Stimulated activated CD4-positive, alpha-beta T cell treated with anti-CD3 and anti-CD28 coated beads, Interleukin-4, amount 100 ng/mL, for 4 hours (primary cell): ENCODE measurements at regions not wholly inside any gene's neighbourhood (a gene's known extent, or its start where the extent isn't known, plus 50 kb on each side); places are given as distances from the start of the nearest gene placed in this dataset.
"Not testable (repeated sequence)": the region's sequence is repeated elsewhere in the genome, so short reads cannot be mapped to it uniquely, and the experiment has no call there.

Experiments used
- DNase-seq, 2 experiments: peaks; one replicate each; pipeline ENCODE4 v3.0.0-alpha.2; 2020

DNA sequence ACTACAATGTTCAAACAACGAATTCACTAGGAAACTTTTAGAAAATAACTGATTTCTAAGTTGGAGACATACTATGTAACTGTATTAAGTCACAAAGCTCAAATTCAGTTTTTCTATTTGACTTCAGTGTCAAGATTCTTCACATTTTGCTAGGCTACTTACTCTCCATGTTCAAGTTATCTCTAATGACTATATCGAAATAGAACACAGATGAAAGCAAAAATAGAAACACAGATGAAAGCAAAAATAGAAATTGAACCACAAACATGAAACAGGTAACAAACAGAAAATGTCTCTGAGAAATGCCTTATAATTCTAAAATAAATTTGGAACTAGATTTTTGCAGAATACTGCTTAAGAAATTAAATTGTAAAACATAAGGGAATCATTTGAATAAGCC, 113.5 kb downstream of the SPDYE17 start:
- DNase-seq = not testable (repeated sequence)

DNA sequence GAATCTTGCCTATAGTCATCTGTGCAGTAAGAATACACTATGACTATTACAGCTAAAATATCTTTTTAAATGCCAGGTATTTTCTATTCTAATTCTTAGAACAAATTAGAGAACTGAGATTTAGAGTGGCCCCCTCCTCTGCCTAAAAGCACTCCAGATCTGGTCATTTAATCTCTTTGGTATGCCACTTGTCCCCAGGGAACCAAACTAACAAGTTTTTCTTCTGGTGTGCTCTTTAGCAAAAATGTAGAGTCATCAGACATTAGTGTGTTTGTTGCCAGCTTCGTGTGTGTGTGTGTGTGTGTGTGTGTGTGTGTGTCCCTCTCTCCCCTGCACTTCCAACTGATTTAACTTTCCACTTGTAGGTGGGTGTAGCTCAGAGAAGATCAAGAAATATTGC, 117.8 kb downstream of the SPDYE17 start:
- DNase-seq = not testable (repeated sequence)

DNA sequence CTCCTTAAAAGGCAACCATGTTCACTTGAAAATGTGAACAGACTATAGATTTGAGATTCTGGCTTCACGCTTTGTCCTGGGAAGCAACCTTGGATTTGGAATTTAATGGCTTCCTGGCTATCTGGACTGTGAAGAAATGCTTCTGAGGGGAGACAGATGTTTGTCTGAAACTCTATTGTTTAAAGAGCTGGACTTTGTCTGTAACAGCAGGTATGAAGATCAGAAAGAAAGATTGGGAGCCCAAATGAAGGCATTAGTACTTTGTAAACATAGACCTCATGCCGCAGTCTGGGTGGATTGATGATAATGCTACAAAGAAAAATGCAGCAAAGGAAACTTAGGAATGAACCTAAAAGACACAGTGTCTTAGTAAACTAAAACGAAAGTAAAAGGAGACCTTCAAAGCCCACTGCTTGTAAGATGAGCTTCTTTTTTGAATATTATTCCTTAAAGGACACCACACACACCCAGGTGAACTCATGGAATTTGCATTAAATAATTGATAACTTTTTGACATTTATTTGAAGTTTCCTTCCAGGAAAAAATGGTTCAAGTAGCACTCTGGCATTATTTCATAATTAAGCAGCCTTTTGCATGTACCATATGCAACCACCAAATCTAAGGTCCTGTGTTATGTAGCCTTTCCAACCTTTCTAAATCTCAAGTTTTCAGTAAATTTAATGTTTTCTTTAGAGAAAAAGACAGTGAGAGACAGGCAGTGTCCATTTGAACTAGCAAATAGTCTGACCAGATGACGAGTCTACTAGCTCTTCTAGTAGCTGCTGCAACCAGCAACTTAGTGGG, 119.9 kb downstream of the SPDYE17 start:
- not testable (repeated sequence) for DNase-seq

DNA sequence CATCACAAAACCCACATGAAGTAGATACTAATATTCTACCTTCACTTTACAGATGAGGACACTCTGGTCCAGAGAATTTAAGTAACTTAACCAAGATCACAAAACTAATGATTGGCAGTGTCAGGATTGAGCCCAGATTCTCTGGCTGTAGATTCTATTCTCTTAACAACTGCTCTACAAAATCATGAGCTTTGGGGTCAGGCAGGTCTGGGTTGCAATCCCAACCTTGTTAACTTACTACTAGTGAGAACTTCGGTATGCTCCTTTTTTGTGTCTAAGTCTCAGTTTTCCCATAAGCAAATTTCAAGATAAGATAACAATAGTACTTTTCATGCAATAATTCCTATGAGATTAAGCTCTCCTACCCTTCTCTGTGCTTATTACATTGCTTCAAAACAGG, 127.5 kb downstream of the SPDYE17 start:
- not testable (repeated sequence) for DNase-seq

DNA sequence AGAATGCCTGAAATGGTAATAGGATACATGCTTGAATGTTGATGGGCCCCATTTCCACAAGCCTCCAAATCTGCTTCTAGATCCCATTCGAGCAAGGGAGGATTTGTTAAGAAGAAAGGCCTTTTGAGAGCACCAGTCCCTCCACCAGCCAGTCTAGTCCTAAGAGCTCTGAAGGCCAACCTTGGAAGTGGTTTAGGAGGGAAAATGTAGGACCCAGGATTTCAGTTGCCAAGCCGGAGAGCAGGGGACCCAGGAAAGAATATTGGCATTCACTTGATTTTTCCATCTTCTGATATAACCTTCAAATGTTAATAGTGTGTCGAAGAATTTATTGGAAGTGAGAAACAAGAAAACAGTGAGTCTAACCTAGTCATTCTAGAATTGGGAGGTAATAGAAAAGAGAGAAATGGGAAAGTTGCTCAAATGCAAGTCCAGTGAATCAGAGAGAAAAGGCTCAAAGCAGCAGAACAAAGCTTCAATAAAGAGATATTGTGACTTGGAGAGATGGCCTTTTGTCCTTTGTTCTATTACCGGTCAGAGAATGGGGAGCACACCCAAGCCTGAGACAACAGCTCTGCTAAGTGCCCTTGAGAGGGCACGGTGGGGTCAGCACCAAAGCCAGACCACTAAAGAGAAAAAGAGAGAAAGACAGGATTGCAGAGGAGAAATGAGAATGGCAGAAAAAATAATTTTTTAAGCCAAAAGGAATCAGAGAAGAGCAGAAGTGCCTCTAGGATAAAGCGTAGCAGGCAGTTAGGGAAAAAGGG, 130.0 kb downstream of the SPDYE17 start:
- not testable (repeated sequence) for DNase-seq

DNA sequence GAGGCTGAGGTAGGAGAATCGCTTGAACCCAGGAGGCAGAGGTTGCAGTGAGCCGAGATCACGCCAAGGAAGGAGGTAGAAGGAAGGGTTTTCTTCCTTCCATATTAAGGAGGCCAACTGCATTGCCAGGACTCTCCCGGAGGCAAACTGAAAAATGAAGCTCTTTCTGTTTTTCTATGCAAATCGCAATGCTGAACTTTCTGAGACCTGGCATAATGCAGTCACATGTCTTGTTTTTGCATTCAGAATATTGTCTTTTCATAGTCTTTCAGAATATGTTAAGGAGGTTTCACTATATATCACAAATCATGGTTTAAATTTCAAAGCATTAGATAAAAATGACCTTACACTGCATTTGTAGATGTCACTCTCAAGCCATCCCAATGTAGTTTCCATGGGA, 133.4 kb downstream of the SPDYE17 start:
- DNase-seq = not testable (repeated sequence)

DNA sequence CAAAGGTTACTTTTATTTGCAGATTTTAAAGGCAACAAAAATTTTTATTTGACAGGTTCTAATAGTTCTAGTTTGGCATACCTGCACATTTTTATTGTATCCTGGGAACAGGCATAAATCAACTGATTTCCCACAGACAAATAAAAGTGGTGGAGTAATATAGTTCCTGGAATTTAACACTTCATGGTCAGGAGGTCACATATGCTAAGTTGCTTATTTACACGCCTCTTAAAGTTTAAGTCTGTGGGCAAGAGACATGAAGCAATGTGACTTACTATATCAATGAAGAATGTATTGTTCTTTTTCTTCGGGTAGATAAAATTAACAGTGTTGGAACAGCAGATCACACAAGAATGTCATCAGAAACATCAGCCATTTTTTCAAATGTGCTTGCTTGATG, 135.2 kb downstream of the SPDYE17 start:
- not testable (repeated sequence) for DNase-seq

DNA sequence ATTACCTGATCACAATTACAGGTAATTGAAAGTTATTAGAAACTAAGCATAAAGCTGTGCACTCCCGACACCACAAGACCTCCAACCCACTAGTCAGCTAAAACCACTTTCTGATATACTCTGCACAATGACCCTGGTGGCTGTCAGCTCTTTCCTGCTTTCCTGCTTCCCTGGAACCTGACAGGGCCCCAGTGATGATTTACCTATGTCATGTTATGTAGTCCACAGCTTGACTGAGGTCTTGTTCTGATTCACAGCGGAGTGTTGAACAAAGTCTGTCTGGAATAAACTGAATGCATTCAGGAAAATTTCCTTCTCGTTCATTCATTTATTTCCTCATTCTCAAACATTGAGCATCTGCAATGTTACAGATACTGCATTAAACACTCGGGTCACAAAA, 136.5 kb downstream of the SPDYE17 start:
- not testable (repeated sequence) for DNase-seq

DNA sequence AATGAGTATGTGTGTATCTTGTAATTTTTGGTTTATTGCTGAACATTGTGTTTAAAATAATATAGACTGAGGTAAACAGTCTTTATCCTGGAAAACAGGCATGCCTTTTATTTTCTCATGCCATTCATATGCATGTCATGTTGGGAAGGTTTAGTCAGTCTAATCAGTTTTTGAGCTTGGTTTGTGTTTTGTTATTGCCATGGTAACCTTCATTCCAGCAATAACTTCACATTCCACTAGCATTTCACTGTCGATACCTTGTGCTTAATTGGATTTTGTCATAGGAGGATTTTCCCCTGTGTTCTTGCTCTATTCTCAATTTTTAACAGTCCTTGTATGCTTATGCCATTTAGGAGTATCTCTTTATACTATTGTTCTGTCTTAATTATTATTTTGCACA, 140.4 kb downstream of the SPDYE17 start:
- not testable (repeated sequence) for DNase-seq

DNA sequence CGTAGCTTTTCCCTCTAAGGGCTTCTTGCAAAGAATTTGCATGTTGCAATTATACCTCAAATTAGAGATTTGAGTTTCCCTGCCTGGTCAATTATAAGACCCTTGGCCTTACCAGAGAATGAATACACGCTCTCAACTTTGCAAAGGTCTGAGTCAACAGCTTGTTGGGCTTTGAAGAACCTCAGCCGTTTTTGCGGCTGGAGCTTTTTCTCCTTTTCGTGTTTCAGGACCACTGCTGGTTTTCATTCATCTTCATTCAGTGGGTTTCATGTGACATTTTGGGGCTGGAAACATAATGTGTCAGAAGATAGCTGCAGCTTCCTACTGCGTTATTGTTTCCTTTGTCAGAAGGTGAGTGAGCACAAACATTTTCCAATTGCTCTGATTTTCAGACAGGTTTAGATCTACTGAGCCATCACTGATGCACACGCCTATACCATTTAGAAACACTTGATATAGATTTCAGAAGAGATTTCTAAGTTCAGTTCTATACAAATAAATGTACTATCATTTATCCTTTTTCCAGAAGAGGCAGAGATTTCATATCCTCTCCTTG, 152.3 kb downstream of the SPDYE17 start:
- DNase-seq = not testable (repeated sequence)

DNA sequence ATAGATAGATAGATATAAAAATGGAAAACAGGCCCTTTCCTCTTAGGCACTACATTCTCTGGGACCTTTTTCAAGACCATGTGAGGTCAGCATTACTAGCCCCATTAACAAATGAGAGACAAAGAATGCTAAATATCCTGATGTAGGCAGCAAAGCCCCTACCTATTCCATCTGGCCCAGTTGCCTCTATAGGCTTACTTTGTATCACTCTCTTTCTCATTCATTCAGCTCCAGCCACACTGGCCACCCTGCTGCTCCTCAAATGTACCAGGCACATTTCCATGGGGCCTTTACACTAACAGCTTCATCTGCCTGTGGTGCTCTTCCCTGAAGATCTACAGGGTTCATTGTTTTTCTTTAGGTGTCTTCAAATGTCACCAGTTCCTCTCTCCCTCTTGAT, 156.4 kb downstream of the SPDYE17 start:
- DNase-seq = not testable (repeated sequence)

DNA sequence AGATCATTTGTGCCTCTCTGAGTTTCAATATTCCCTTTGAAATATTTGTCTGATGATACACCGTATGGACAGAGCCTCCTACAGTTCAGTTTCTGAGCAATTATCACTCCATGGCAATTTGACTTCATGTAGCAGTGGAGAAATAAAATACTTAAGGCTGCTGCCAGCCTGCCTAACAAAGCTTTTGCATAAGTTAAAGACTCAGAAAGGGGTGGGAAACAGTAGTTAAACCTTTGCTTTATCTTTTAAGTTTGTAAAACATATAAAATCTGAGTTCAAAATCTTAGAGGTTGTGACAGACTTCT, 161.7 kb downstream of the SPDYE17 start:
- DNase-seq = not testable (repeated sequence)

DNA sequence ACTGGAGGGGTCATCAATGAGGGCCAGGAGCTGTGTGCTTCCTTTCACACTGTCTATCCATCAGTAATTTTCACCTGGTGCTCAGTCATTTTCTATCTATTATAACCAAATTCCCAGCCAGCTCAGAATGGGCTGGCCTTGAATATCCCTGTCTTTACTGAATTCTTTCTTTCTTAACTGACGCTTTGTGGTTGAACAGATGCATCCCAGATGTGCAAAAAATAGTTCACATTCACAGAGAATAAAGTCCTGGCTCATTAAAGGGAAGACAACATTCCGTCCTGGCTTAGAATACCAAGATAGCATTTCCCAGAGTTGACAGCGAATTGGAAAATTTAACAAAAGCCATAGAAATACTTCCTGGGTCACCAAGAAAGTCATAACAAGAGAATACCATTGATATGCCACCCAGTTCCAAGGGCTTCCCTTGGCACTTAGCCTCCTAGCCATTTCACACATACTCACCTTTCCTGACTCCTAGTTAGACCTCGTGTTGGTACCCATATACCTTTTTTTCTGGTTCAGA, 164.7 kb downstream of the SPDYE17 start:
- not testable (repeated sequence) for DNase-seq

DNA sequence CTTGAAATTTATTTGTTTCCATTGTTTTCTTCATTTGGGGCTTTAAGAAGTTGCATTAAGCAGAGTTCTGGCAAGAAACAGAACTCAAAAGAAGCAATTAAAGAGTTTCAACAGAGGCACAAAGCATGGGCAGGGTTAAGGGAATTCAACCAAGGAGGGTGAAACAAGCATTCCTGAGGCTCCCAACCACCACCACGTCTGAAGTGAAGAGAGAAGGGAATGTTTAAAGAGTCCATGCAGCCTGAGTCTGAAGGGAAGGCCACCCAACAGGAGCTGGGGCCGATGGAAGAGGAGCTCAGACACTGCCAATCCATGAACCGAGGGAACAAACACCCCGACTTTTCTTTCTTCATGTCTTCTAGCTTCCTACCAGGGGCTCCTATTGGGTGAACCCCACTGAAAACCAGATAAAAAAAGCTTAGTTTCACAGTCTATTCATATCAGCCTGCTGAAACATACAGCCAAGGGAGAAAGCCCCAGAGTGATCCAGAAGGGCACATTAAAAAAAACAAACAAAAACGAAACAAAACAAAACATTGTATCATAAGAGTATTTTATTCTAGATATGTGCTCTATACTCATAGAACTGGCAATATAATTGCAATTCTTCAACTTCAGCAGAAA, 168.9 kb downstream of the SPDYE17 start:
- DNase-seq = not testable (repeated sequence)

DNA sequence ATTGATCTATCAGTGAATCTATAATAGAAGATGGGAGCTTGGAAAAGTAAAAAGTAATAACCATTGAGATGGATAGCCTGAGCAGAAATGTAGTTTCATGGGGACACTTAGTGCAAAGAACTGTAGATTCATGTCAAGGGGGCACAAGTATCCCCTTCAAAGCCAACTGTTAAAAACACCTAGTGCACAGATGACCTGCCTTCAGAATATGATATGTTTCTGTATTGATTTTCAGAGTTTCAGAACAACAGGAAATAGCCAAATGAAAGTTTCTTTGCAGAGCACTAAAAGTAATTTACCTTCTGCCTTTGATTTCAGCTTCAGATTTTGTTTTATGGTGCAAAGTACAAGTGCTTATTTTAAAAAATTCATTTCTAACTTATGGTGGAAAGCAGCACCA, 169.9 kb downstream of the SPDYE17 start:
- not testable (repeated sequence) for DNase-seq

DNA sequence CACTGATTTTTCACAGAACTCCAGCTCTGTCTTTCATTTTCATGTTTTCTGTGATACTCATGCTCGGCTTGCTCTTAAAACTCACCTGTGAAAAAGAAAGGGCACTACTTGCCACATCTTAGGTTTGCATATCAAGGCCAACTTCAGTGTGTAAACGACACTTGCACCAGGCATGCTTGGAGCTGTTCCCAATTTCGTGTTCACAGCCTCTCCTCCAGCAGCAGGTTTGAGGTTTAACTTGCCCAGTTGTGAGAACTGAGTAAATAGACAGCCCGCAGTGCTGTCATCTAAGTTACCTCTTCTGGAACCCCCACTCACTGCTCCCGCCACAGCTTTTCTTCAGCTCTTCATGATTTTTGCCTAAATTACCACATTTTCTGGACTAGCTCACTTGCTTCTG, 172.2 kb downstream of the SPDYE17 start:
- DNase-seq = not testable (repeated sequence)

DNA sequence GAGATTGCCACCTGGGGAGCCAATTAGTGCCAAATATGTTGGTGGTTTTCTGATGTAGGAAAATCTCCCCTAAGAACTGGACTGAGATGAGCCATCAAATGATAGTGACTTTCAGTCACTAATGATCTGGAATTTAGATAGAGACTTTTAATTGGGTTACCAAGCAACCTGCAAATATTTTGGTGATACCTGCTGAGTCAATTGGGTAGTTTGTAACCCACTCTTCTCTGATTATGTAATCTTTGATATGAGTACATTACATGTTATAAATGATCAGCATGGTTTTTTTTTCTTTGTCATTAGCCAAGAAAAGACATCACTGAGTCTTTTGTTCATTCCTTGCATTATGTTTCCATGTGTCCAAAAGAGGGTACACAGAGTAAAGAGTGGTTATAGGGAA, 177.5 kb downstream of the SPDYE17 start:
- not testable (repeated sequence) for DNase-seq

DNA sequence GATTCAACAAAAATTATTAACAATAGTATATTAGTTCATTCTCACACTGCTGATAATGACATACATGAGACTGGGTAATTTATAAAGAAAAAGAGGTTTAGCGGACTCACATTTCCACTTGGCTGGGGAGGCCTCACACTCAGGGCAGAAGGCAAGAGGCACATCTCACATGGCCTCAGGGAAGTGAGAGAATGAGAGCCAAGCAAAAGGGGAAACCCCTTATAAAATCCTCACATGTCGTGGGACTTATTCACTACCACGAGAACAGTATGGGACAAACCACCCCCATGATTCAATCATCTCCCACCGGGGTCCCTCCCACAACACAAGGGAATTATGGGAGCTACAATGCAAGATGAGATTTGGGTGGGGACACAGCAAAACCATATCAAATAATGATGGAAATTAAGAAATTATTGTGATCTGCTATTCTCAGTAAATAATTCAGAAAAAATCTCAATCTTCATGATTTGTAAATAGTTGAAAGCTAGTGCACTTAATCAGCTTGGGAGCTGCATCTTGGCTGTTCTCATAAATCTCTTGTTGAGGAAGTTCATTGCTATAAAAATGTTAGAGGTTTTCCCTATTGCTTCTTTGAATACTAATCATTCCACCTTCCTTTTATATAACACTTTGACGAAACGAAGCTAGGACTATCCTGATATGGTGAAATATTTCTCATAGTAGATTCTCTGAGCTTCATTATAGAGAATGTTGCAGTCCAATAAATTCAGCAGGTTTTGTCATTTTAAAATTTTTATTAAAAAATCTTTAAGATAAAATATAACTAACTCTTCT, 179.2 kb downstream of the SPDYE17 start:
- not testable (repeated sequence) for DNase-seq

DNA sequence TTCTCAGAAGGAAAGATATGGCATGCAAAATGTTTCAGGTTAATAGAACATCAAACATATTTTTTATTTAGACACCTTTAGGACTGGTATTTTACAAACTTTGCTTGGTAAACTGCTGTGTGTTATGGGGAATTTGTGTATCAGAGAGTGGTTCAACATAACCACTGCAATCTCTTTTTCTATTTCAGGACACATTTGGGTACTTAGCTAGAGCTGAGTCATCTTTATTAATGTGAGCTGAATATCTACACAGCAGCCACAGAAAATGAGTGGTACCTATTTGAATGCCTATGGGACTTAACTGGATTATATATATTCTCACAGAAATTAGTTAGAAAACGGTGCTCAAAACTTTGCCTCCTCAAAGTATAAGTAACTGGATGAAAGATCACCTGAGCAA, 179.8 kb downstream of the SPDYE17 start:
- DNase-seq = not testable (repeated sequence)

DNA sequence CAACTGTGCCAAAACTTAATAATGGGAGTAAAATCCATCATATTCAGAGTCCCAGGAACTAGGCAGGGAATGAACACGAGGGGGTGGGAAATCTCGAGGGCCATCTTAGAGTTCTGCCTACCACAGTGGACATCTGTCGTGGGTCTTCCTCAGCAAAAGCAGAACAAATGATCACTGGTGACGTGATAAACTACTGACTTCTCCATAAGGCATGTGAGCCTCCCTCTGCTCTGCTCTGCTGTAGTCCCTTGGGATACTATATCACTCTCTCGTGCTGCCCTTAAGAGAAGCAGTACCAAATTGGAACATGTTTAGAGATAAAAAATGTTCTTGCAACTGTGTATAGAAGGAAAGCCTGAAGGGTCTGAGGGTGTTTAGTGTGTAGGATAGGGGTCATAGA, 180.5 kb downstream of the SPDYE17 start:
- DNase-seq = not testable (repeated sequence)

DNA sequence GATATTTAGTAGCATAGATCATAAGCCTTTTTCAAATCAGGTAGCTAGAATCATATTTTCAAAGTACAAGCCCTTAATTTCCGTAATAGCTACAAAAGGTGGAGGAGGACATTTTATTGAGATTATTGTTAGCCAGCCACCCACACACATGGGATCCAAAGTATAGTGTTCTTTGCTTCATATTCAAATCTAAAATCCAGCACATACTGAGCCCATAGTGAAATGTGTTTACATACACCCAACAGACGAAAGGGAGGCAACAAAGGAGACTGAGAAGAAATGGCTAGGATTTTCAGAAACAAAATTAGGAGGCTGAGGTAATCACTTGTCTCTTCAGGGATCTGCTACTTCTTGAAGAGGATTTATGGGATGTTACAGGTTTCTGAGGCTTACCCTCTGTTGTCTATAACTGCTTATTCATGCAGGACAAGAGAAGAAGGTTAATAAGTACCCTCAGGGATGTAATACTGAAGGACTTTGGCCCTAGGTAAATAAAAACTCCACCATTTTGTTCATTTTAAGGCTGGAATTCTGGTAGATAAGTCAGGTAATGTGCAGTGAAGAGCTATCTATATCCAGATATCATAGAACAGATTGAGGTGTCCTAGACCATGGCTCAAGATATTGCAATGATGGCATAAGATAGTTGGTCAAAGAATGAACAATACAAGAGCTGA, 182.1 kb downstream of the SPDYE17 start:
- not testable (repeated sequence) for DNase-seq

DNA sequence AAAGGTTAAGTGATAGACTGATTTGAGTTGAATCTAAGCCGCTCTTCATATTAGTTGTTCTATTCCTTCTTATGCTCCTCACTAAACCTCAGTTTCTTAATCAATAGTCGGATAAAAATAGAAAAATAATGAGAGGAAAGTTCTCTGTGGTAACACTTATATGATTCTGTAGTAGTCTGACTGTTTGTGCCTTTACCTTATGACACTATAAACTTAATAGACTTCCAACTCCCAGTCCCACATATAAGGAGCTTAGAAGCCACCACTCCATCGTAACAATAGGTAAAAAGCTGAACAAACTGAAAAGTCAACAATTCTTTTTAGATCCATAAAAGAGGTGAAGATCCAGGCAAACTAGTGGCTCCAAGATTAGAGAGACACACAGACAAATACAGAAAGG, 192.3 kb downstream of the SPDYE17 start:
- not testable (repeated sequence) for DNase-seq
